DND-41 (cell line): ENCODE measurements at regions not wholly inside any gene's neighbourhood (a gene's known extent, or its start where the extent isn't known, plus 50 kb on each side); places are given as distances from the start of the nearest gene placed in this dataset.

Source experiments
- CTCF ChIP-seq: IDR thresholded peaks from 2 replicates; pipeline ENCODE4 v1.5.1; 2012; ENCODE audit warnings: borderline replicate concordance, low read length, moderate library complexity, mild to moderate bottlenecking; ENCODE audit not compliant: poor library complexity, severe bottlenecking; ENCODE audit errors: extremely low read depth
- EZH2 ChIP-seq: IDR thresholded peaks from 3 replicates; pipeline ENCODE4 v1.6.1; 2012; ENCODE audit warnings: borderline replicate concordance, low read depth, mild to moderate bottlenecking, moderate library complexity, low read length, inconsistent platforms; ENCODE audit not compliant: severe bottlenecking

- TF ChIP-seq CTCF: no peak
- TF ChIP-seq EZH2: no peak
Measured at GRCh38 chr9:88724331-88724730, 189.4 kb downstream of the NXNL2 start.
